Transverse colon (tissue), 4 donors: ENCODE measurements at regions not wholly inside any gene's neighbourhood (a gene's known extent, or its start where the extent isn't known, plus 50 kb on each side); places are given as distances from the start of the nearest gene placed in this dataset.

Experiments used
- DNase-seq: peaks from one replicate; pipeline ENCODE4 v3.0.0-alpha.2; 2019
- H3K27ac ChIP-seq, 4 donors: fragments of 200-600 bp; sonication (generic); 2 replicates each; pipeline ENCODE4 v1.5.1; 2016 to 2018; ENCODE audit warnings: inconsistent platforms in 4 of 4
- H3K27me3 ChIP-seq: fragments of 200-600 bp; sonication (generic); 2 replicates; pipeline ENCODE4 v1.5.1; 2017; ENCODE audit warnings: inconsistent platforms
- H3K36me3 ChIP-seq, 4 donors: fragments of 200-600 bp; sonication (generic); 2 replicates each; pipeline ENCODE4 v1.5.1; 2017 to 2019; ENCODE audit warnings: inconsistent platforms in 4 of 4
- H3K4me1 ChIP-seq, 4 donors: fragments of 200-600 bp; sonication (generic); 2 replicates each; pipeline ENCODE4 v1.5.1; 2017 to 2020; ENCODE audit warnings: inconsistent platforms in 4 of 4
- H3K4me3 ChIP-seq, 4 donors: fragments of 200-600 bp; sonication (generic); 1 replicate in 1 of 4; 2 replicates in 3 of 4; pipeline versions ENCODE4 v1.5.1 to v1.6.1; 2017 to 2019; ENCODE audit warnings: inconsistent platforms in 4 of 4
- H3K9me3 ChIP-seq, 2 donors: fragments of 200-600 bp; sonication (generic); 2 replicates each; pipeline ENCODE4 v1.5.1; 2017 to 2019; ENCODE audit warnings: inconsistent platforms in 2 of 2
- EP300 ChIP-seq: sonication (generic); formaldehyde crosslinking; IDR thresholded peaks from one replicate; pipeline ENCODE4 v1.6.1; 2017; ENCODE audit warnings: antibody characterized with exemption, low read depth
- POLR2A ChIP-seq: fragments of 450-650 bp; IDR thresholded peaks from one replicate; pipeline ENCODE4 v1.6.1; 2016; ENCODE audit warnings: antibody characterized with exemption, mild to moderate bottlenecking, moderate library complexity
- POLR2AphosphoS5 ChIP-seq, 3 donors: sonication (generic); formaldehyde crosslinking; IDR thresholded peaks; one replicate each; pipeline ENCODE4 v1.6.1; 2016; ENCODE audit warnings: antibody characterized with exemption in 3 of 3
- WGBS, 2 donors: methylation state at CpG; one replicate each; pipeline ENCODE4 v1.1.5; 2018; ENCODE audit warnings: low coverage in 1 of 2; 5-methylcytosine and 5-hydroxymethylcytosine counted together
- in situ Hi-C, 4 donors: fragments of 200-750 bp; cut with MboI; loops; one replicate each; pipeline versions ENCODE4 v1.15.0 to v1.15.1; 2017; ENCODE audit warnings: low sequenced_read_pairs in 3 of 4, low pct_ligation_motif_present in 1 of 4, low pct_unique_long_range_greater_than_20kb in 1 of 4
- intact Hi-C: fragments of 100-400 bp; cut with DNase I; formaldehyde crosslinking; loops from one replicate; pipeline ENCODE4 v1.15.1; 2023; ENCODE audit warnings: low total_unique reads
- TF ChIP-seq, protein P1 (sequence below), 5 experiments: fragments of 200-600 bp in 3 of 5; fragments of 450-650 bp in 2 of 5; sonication (generic) in 3 of 5; IDR thresholded peaks; 1 replicate in 2 of 5; 2 replicates in 3 of 5; pipeline ENCODE4 v1.5.1; 2016 to 2017; ENCODE audit warnings: antibody characterized with exemption in 5 of 5, inconsistent platforms in 3 of 5, mild to moderate bottlenecking in 2 of 5, moderate library complexity in 1 of 5

DNA sequence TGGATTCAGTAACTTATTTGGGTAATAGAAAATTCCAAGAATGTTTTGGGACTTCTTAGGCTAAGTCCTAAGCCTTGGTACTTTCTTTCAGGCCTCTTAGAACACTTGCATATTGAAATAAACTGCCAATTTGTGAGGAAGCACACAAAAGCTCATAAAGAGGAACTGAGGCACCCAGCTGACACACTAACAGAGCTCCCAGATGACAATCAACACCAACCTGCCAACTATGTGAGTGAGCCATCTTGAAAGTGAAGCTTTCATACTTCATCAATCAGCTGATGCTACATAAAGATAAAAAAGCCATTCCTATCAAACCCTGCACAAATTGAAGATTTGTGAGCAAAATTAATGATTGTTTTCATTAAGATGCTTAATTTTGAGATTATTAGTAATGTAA, 832.5 kb upstream of the EPHA7 start:
- H3K27me3 ChIP-seq = no peaks in the 10 kb centered on the region
- H3K36me3 ChIP-seq = no peaks in the 10 kb centered on the region
- TF ChIP-seq EP300 = no peak
- TF ChIP-seq POLR2AphosphoS5 (IDR thresholded peaks at IDR 0.05) = no peak
- no peak for TF ChIP-seq POLR2A
- TF ChIP-seq, protein P1, sequence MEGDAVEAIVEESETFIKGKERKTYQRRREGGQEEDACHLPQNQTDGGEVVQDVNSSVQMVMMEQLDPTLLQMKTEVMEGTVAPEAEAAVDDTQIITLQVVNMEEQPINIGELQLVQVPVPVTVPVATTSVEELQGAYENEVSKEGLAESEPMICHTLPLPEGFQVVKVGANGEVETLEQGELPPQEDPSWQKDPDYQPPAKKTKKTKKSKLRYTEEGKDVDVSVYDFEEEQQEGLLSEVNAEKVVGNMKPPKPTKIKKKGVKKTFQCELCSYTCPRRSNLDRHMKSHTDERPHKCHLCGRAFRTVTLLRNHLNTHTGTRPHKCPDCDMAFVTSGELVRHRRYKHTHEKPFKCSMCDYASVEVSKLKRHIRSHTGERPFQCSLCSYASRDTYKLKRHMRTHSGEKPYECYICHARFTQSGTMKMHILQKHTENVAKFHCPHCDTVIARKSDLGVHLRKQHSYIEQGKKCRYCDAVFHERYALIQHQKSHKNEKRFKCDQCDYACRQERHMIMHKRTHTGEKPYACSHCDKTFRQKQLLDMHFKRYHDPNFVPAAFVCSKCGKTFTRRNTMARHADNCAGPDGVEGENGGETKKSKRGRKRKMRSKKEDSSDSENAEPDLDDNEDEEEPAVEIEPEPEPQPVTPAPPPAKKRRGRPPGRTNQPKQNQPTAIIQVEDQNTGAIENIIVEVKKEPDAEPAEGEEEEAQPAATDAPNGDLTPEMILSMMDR (IDR thresholded peaks at IDR 0.05) = no peak
- H3K4me3 ChIP-seq = no peak overlapping the region
- in situ Hi-C loops (no loop called here), intact Hi-C loops (no loop called here)
- no peak overlapping the region for H3K27ac ChIP-seq
- DNase-seq = no peak
- no peaks in the 10 kb centered on the region for H3K4me1 ChIP-seq
- H3K9me3 ChIP-seq = peaks cover 0 to 2% of the 10 kb centered on the region in 2 donors

DNA sequence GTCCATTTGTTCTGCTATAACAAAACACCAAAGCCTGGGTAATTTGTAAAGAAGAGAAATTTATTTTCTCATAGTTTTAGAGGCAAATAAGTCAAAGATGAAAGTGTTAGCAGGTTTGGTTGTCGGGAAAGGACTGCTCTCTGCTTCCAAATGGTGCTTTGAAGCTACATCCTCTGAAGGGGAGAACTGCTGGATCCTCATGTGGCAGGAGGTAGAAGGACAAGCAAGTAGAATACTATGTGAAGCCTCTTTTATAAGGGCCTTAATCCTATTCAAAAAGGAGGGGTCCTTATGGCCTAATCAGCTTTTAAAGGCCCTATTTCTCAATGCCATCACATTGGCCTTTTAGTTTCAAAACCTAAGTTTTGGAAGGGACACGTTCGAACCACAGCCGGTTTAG, 826.0 kb upstream of the EPHA7 start:
- no peaks in the 10 kb centered on the region for H3K9me3 ChIP-seq
- TF ChIP-seq POLR2A (no peak), POLR2AphosphoS5 (IDR thresholded peaks at IDR 0.05) (no peak), EP300 (no peak)
- TF ChIP-seq, protein P1 (IDR thresholded peaks at IDR 0.05) = no peak
- H3K27me3 ChIP-seq = no peaks in the 10 kb centered on the region
- 85 to 89% methylated on average over 4 of the region's 4 CpGs for WGBS, 2 donors
- no peak overlapping the region for H3K4me3 ChIP-seq
- H3K27ac ChIP-seq = no peak overlapping the region
- intact Hi-C loops (no loop called here), in situ Hi-C loops (no loop called here)
- DNase-seq = no peak
- H3K4me1 ChIP-seq = no peaks in the 10 kb centered on the region
- H3K36me3 ChIP-seq = no peaks in the 10 kb centered on the region

DNA sequence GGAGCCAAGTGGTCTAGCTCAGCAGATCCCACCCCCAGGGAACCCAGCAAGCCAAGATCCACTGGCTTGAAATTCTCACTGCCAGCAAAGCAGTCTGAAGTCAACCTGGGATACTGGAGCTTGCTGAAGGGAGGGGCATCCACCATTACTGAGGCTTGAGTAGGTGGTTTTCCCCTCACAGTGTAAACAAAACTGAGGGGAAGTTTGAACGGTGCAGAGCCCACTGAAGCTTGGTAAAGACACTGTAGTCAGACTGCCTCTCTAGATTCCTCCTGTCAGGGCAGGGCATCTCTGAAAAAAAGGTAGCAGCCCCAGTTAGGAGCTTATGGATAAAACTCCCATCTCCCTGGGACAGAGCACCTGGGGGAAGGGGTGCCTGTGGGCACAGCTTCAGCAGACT, 819.5 kb upstream of the EPHA7 start:
- Histone ChIP-seq H3K9me3 (no peaks in the 10 kb centered on the region), H3K36me3 (no peaks in the 10 kb centered on the region), H3K27me3 (no peaks in the 10 kb centered on the region), H3K4me3 (no peak overlapping the region), H3K4me1 (no peaks in the 10 kb centered on the region), H3K27ac (no peak overlapping the region)
- intact Hi-C loops = no loop called here
- TF ChIP-seq, protein P1 (IDR thresholded peaks at IDR 0.05) = no peak
- TF ChIP-seq POLR2AphosphoS5 (IDR thresholded peaks at IDR 0.05) = no peak
- TF ChIP-seq EP300 = no peak
- DNase-seq = no peak
- 25% methylated on average over 1 of the region's 1 CpG; no CpG with 5 or more reads in 1 of the 2 donors for WGBS, 2 donors
- in situ Hi-C loops = no loop called here

DNA sequence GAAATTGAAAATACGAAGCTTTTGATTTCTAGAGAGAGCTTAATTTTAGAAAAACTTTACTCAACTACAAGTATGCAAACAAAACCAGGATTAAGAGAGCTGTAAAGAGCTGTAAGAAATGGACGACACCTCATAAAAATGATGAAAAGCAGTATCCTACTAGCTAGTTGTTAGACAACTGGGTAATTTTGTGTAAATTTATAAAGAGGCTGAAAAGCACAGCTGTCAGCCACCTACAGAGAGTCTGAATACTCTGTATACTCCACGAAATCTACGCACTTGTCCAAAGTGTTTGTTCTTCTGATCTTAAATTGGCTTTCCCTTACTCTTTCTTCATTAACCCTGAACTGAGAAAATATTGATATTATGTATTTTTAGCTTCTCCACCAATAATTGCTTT, 808.4 kb upstream of the EPHA7 start:
- 22 to 49% methylated on average over 4 of the region's 4 CpGs for WGBS, 2 donors
- in situ Hi-C loops = no loop called here
- no peaks in the 10 kb centered on the region for H3K27me3 ChIP-seq

More for the DNA sequence above, 808.4 kb upstream of the EPHA7 start:
- intact Hi-C loops = no loop called here
- TF ChIP-seq EP300 (no peak), POLR2AphosphoS5 (IDR thresholded peaks at IDR 0.05) (no peak), POLR2A (no peak)
- TF ChIP-seq, protein P1 (IDR thresholded peaks at IDR 0.05) = no peak
- Histone ChIP-seq H3K27ac (no peak overlapping the region), H3K36me3 (no peaks in the 10 kb centered on the region), H3K4me1 (no peaks in the 10 kb centered on the region), H3K4me3 (no peak overlapping the region), H3K9me3 (no peaks in the 10 kb centered on the region)
- no peak for DNase-seq
